SJSA1 (cell line): ENCODE measurements at regions not wholly inside any gene's neighbourhood (a gene's known extent, or its start where the extent isn't known, plus 50 kb on each side); places are given as distances from the start of the nearest gene placed in this dataset.
"Not testable (repeated sequence)": the region's sequence is repeated elsewhere in the genome, so short reads cannot be mapped to it uniquely, and the experiment has no call there.

ENCODE experiments used
- DNase-seq, 2 experiments: peaks; one replicate each; pipeline ENCODE4 v3.0.0-alpha.2; 2015 to 2020; ENCODE audit warnings: low spot score in 2 of 2, low read depth in 1 of 2
- H3K27ac ChIP-seq: fragments of 250-450 bp; sonication (Bioruptor Pico); 2 replicates; pipeline ENCODE4 v1.5.1; 2020; ENCODE audit warnings: mild to moderate bottlenecking, moderate library complexity
- H3K27me3 ChIP-seq: fragments of 250-450 bp; sonication (Bioruptor Pico); replicated peaks from 2 replicates; pipeline ENCODE4 v1.5.1; 2020; ENCODE audit warnings: mild to moderate bottlenecking, moderate library complexity
- H3K36me3 ChIP-seq: fragments of 250-450 bp; sonication (Bioruptor Pico); 2 replicates; pipeline ENCODE4 v1.5.1; 2020; ENCODE audit warnings: mild to moderate bottlenecking
- H3K4me1 ChIP-seq: fragments of 250-450 bp; sonication (Bioruptor Pico); replicated peaks from 2 replicates; pipeline ENCODE4 v1.6.1; 2021; ENCODE audit warnings: mild to moderate bottlenecking
- H3K4me3 ChIP-seq: fragments of 250-450 bp; sonication (Bioruptor Pico); 2 replicates; pipeline ENCODE4 v1.5.1; 2020; ENCODE audit warnings: mild to moderate bottlenecking
- H3K9me3 ChIP-seq: fragments of 250-450 bp; sonication (Bioruptor Pico); replicated peaks from 2 replicates; pipeline ENCODE4 v1.5.1; 2020; ENCODE audit warnings: mild to moderate bottlenecking

GRCh38 chrX:106291779-106292390 is 123.8 kb downstream of the PWWP3B start:
- not testable (repeated sequence) for H3K36me3 ChIP-seq, DNase-seq, H3K4me3 ChIP-seq

GRCh38 chrX:106300239-106300638 is 132.1 kb downstream of the PWWP3B start:
- no peak for DNase-seq
- H3K4me1 ChIP-seq: no peaks in the 10 kb centered on the region
- H3K27ac ChIP-seq: no peak overlapping the region
- H3K27me3 ChIP-seq: no peaks in the 10 kb centered on the region
- H3K9me3 ChIP-seq: no peaks in the 10 kb centered on the region
- H3K36me3 ChIP-seq: no peaks in the 10 kb centered on the region
- no peak overlapping the region for H3K4me3 ChIP-seq

More at GRCh38 chrX:106291779-106292390, 123.8 kb downstream of the PWWP3B start:
- H3K4me1 ChIP-seq, H3K9me3 ChIP-seq, H3K27me3 ChIP-seq, H3K27ac ChIP-seq: not testable (repeated sequence)

GRCh38 chrX:106300656-106301055 is 132.6 kb downstream of the PWWP3B start:
- no peaks in the 10 kb centered on the region for H3K4me1 ChIP-seq
- H3K4me3 ChIP-seq: no peak overlapping the region
- no peaks in the 10 kb centered on the region for H3K27me3 ChIP-seq
- H3K36me3 ChIP-seq: no peaks in the 10 kb centered on the region
- no peaks in the 10 kb centered on the region for H3K9me3 ChIP-seq
- no peak overlapping the region for H3K27ac ChIP-seq
- DNase-seq: no peak

- Histone ChIP-seq H3K4me1 (no peaks in the 10 kb centered on the region), H3K36me3 (no peaks in the 10 kb centered on the region), H3K9me3 (no peaks in the 10 kb centered on the region), H3K4me3 (no peak overlapping the region), H3K27ac (no peak overlapping the region), H3K27me3 (no peaks in the 10 kb centered on the region)
- DNase-seq: no peak
These were observed 134.2 kb downstream of the PWWP3B start for GRCh38 chrX:106302304-106302703.

- Histone ChIP-seq H3K27ac (no peak overlapping the region), H3K36me3 (no peaks in the 10 kb centered on the region), H3K4me3 (no peak overlapping the region), H3K27me3 (no peaks in the 10 kb centered on the region), H3K9me3 (no peaks in the 10 kb centered on the region), H3K4me1 (no peaks in the 10 kb centered on the region)
- no peak for DNase-seq
These were observed 138.4 kb downstream of the PWWP3B start for GRCh38 chrX:106306391-106306947.

GRCh38 chrX:106323357-106323756 is 155.3 kb downstream of the PWWP3B start:
- H3K36me3 ChIP-seq: no peaks in the 10 kb centered on the region
- no peaks in the 10 kb centered on the region for H3K27me3 ChIP-seq
- no peaks in the 10 kb centered on the region for H3K4me1 ChIP-seq
- no peak for DNase-seq
- no peak overlapping the region for H3K27ac ChIP-seq
- H3K4me3 ChIP-seq: no peak overlapping the region
- no peaks in the 10 kb centered on the region for H3K9me3 ChIP-seq

GRCh38 chrX:106331606-106332005 is 163.5 kb downstream of the PWWP3B start:
- DNase-seq: no peak
- H3K4me3 ChIP-seq: no peak overlapping the region
- no peaks in the 10 kb centered on the region for H3K9me3 ChIP-seq

GRCh38 chrX:106341823-106342222 is 173.7 kb downstream of the PWWP3B start:
- Histone ChIP-seq H3K4me3 (no peak overlapping the region), H3K27me3 (no peaks in the 10 kb centered on the region), H3K9me3 (no peaks in the 10 kb centered on the region), H3K36me3 (no peaks in the 10 kb centered on the region), H3K27ac (no peak overlapping the region), H3K4me1 (no peaks in the 10 kb centered on the region)
- DNase-seq: no peak

More at GRCh38 chrX:106331606-106332005, 163.5 kb downstream of the PWWP3B start:
- Histone ChIP-seq H3K36me3 (no peaks in the 10 kb centered on the region), H3K27ac (no peak overlapping the region), H3K4me1 (no peaks in the 10 kb centered on the region), H3K27me3 (no peaks in the 10 kb centered on the region)

- Histone ChIP-seq H3K4me3 (no peak overlapping the region), H3K27me3 (no peaks in the 10 kb centered on the region), H3K4me1 (no peaks in the 10 kb centered on the region), H3K36me3 (no peaks in the 10 kb centered on the region), H3K27ac (no peak overlapping the region), H3K9me3 (no peaks in the 10 kb centered on the region)
- no peak for DNase-seq
These were observed 188.5 kb downstream of the PWWP3B start for GRCh38 chrX:106356580-106356979.

- Histone ChIP-seq H3K4me1 (no peaks in the 10 kb centered on the region), H3K27me3 (no peaks in the 10 kb centered on the region), H3K9me3 (no peaks in the 10 kb centered on the region), H3K36me3 (no peaks in the 10 kb centered on the region), H3K4me3 (no peak overlapping the region), H3K27ac (no peak overlapping the region)
- no peak for DNase-seq
These were observed 195.1 kb downstream of the PWWP3B start for GRCh38 chrX:106363214-106363613.

GRCh38 chrX:106378616-106379015 is 210.5 kb downstream of the PWWP3B start:
- Histone ChIP-seq H3K36me3 (no peaks in the 10 kb centered on the region), H3K27me3 (no peaks in the 10 kb centered on the region), H3K4me3 (no peak overlapping the region), H3K4me1 (no peaks in the 10 kb centered on the region), H3K27ac (no peak overlapping the region), H3K9me3 (no peaks in the 10 kb centered on the region)
- DNase-seq: no peak

GRCh38 chrX:106391284-106391911 is 220.4 kb upstream of the RADX start:
- Histone ChIP-seq H3K4me3 (no peak overlapping the region), H3K4me1 (no peaks in the 10 kb centered on the region), H3K36me3 (no peaks in the 10 kb centered on the region), H3K27ac (no peak overlapping the region), H3K9me3 (no peaks in the 10 kb centered on the region), H3K27me3 (no peaks in the 10 kb centered on the region)
- DNase-seq: no peak

- DNase-seq: no peak
- H3K36me3 ChIP-seq: no peaks in the 10 kb centered on the region
- H3K4me1 ChIP-seq: no peaks in the 10 kb centered on the region
- H3K27ac ChIP-seq: no peak overlapping the region
- H3K4me3 ChIP-seq: no peak overlapping the region
- H3K27me3 ChIP-seq: no peaks in the 10 kb centered on the region
- H3K9me3 ChIP-seq: no peaks in the 10 kb centered on the region
These were observed 219.4 kb upstream of the RADX start for GRCh38 chrX:106392346-106392745.

- no peaks in the 10 kb centered on the region for H3K36me3 ChIP-seq
- H3K4me1 ChIP-seq: no peaks in the 10 kb centered on the region
- no peaks in the 10 kb centered on the region for H3K27me3 ChIP-seq
- no peak overlapping the region for H3K4me3 ChIP-seq
- no peak overlapping the region for H3K27ac ChIP-seq
- no peaks in the 10 kb centered on the region for H3K9me3 ChIP-seq
- DNase-seq: no peak
These were observed 213.8 kb upstream of the RADX start for GRCh38 chrX:106397788-106398538.
